ENCODE measurements at regions not wholly inside any gene's neighbourhood (a gene's known extent, or its start where the extent isn't known, plus 50 kb on each side); places are given as distances from the start of the nearest gene placed in this dataset.

DNA sequence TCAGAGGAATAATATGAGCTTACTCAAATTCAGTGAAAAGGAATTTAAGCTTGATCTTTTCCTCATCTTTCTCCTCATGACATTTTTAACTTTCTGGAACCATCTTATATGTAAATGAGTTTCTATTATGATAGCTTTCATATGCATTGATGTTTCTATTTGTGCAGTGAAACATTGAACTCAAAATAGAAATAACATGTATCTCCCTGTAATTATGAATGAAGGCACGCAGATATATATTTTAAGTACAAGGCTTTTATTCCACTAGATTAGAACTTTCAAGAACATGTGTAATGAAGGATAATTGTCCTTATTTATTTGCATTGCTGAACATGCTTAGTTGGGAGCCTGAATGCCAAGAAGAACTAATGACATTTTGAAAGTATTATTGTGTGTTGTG lies 1391.7 kb upstream of the MIR17HG start:
- TF ChIP-seq, protein P1, sequence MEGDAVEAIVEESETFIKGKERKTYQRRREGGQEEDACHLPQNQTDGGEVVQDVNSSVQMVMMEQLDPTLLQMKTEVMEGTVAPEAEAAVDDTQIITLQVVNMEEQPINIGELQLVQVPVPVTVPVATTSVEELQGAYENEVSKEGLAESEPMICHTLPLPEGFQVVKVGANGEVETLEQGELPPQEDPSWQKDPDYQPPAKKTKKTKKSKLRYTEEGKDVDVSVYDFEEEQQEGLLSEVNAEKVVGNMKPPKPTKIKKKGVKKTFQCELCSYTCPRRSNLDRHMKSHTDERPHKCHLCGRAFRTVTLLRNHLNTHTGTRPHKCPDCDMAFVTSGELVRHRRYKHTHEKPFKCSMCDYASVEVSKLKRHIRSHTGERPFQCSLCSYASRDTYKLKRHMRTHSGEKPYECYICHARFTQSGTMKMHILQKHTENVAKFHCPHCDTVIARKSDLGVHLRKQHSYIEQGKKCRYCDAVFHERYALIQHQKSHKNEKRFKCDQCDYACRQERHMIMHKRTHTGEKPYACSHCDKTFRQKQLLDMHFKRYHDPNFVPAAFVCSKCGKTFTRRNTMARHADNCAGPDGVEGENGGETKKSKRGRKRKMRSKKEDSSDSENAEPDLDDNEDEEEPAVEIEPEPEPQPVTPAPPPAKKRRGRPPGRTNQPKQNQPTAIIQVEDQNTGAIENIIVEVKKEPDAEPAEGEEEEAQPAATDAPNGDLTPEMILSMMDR (IDR thresholded peaks at IDR 0.05), result no peak
- TF ChIP-seq POLR2A (IDR thresholded peaks at IDR 0.05), result no peak
- no peaks in the 10 kb centered on the region for H3K27me3 ChIP-seq
- H3K9me3 ChIP-seq, result no peaks in the 10 kb centered on the region
- ATAC-seq, result no peak
- intact Hi-C loops (cut with DNase I), result no loop called here
- WGBS (ENCODE audit: insufficient coverage, low coverage, low lambda C conversion rate, missing lambda C conversion rate), result 58% methylated on average over 1 of the region's 1 CpG
- no peak overlapping the region for H3K4me3 ChIP-seq
- no peaks in the 10 kb centered on the region for H3K4me1 ChIP-seq
- no peaks in the 10 kb centered on the region for H3K36me3 ChIP-seq
- DNase-seq, result no peak
- no peak overlapping the region for H3K27ac ChIP-seq

DNA sequence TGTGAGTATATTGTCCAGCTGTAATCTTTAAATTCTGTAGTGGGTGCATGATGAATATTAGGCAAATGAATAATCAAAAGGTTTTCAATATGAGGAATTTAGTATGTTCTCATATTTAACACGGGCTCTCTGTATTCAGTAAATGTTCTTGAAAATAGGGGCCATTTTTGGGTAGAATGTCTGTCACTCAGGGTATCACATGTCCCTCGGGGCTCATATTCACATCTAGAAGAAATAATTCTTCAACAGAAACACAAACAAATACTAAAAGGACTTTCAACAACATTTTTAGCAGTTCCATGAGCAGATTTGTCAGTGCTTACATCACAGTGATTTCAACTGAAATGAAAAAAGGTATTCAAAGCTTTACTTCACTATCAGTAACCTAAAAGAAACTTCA lies 1388.4 kb upstream of the MIR17HG start:
- Histone ChIP-seq H3K27ac (no peak overlapping the region), H3K27me3 (no peaks in the 10 kb centered on the region), H3K4me3 (no peak overlapping the region), H3K9me3 (no peaks in the 10 kb centered on the region), H3K4me1 (no peaks in the 10 kb centered on the region), H3K36me3 (no peaks in the 10 kb centered on the region)
- ATAC-seq (no peak), DNase-seq (no peak)
- intact Hi-C loops (cut with DNase I), result no loop called here
- WGBS (ENCODE audit: insufficient coverage, low coverage, low lambda C conversion rate, missing lambda C conversion rate), result 44% methylated on average over 2 of the region's 2 CpGs
- TF ChIP-seq POLR2A (IDR thresholded peaks at IDR 0.05), result no peak
- TF ChIP-seq, protein P1 (IDR thresholded peaks at IDR 0.05), result no peak

DNA sequence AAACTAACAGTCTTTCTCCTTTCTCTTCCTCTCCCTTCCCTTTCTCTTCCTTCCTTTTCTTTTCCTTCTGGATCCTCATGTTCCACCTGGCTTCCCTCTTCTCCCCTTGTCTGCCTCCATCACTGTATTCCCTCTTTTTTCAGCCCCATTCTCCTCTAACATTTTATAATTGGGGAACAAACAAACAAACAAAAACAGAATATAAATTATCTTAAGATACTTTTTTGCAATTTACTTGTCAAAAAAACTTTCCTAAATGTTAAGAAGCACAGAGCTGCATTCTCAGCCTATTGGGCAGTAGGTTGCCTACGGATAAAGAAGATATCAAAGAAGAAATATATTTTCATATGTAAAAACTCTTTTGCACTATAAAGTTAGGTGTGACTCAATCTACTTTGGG lies 1382.2 kb upstream of the MIR17HG start:
- no peak for ATAC-seq
- intact Hi-C loops (cut with DNase I), result no loop called here
- Histone ChIP-seq H3K4me3 (no peak overlapping the region), H3K27ac (no peak overlapping the region), H3K4me1 (no peaks in the 10 kb centered on the region), H3K27me3 (no peaks in the 10 kb centered on the region), H3K9me3 (no peaks in the 10 kb centered on the region), H3K36me3 (no peaks in the 10 kb centered on the region)
- 36% methylated on average over 1 of the region's 1 CpG for WGBS (ENCODE audit: insufficient coverage, low coverage, low lambda C conversion rate, missing lambda C conversion rate)
- no peak for TF ChIP-seq POLR2A (IDR thresholded peaks at IDR 0.05)
- no peak for DNase-seq

DNA sequence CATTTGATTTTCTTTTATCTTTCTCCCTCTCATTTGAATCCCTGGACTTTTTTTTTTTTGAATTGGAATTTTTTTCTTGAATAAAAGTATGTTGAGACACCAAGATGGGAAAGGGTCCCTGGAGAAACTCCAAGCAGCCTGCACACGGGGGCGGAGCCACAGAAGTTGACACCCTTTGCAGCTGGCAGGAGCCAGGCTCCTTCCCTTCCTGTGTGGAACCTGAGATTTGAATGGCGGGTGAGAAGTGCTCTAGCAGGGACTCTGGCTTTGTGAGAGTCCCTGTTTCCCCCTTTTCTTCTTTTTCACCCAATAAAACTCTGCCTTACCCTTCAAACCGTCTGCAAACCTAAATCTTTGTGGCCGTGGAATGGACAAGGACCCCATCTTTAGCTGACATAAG lies 1381.0 kb upstream of the MIR17HG start:
- no peaks in the 10 kb centered on the region for H3K27me3 ChIP-seq
- no peaks in the 10 kb centered on the region for H3K9me3 ChIP-seq
- no peak for DNase-seq
- no peak for ATAC-seq
- WGBS (ENCODE audit: insufficient coverage, low coverage, low lambda C conversion rate, missing lambda C conversion rate), result 35% methylated on average over 4 of the region's 5 CpGs
- no peak overlapping the region for H3K4me3 ChIP-seq
- intact Hi-C loops (cut with DNase I), result no loop called here
- no peaks in the 10 kb centered on the region for H3K36me3 ChIP-seq
- H3K27ac ChIP-seq, result no peak overlapping the region
- no peaks in the 10 kb centered on the region for H3K4me1 ChIP-seq
- TF ChIP-seq, protein P1 (IDR thresholded peaks at IDR 0.05), result no peak
- no peak for TF ChIP-seq POLR2A (IDR thresholded peaks at IDR 0.05)

DNA sequence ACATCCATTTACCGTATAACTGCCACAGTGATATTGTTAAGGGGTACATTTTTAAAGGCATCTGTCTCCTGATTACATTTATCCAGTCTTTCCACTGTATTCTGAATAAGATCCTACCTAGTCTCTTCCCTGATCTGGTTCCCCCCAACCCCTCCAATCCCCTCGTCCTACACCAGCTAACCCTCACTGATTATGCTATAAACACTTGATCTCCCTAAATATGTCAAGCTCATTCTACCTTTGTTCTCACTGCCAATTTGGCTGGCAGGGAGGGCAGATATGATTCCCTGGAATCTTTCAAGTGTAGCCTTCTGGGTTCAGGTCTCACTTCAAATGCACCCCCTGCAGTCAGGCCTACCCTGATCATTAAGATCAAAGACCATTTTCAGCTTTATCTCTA lies 1379.8 kb upstream of the MIR17HG start:
- no peak overlapping the region for H3K27ac ChIP-seq
- H3K4me1 ChIP-seq, result no peaks in the 10 kb centered on the region
- H3K36me3 ChIP-seq, result no peaks in the 10 kb centered on the region
- H3K4me3 ChIP-seq, result no peak overlapping the region
- intact Hi-C loops (cut with DNase I), result no loop called here
- H3K27me3 ChIP-seq, result no peaks in the 10 kb centered on the region
- H3K9me3 ChIP-seq, result no peaks in the 10 kb centered on the region
- no peak for ATAC-seq
- WGBS (ENCODE audit: insufficient coverage, low coverage, low lambda C conversion rate, missing lambda C conversion rate), result 54% methylated on average over 2 of the region's 2 CpGs
- TF ChIP-seq POLR2A (IDR thresholded peaks at IDR 0.05), result no peak
- TF ChIP-seq, protein P1 (IDR thresholded peaks at IDR 0.05), result no peak
- no peak for DNase-seq
